Dedifferentiated amniotic fluid mesenchymal stem cell (primary cell): ENCODE measurements at regions not wholly inside any gene's neighbourhood (a gene's known extent, or its start where the extent isn't known, plus 50 kb on each side); places are given as distances from the start of the nearest gene placed in this dataset.

ENCODE experiments used
- DNase-seq: peaks from one replicate; pipeline ENCODE4 v3.0.0-alpha.2; 2016; ENCODE audit errors: extremely low spot score

DNA sequence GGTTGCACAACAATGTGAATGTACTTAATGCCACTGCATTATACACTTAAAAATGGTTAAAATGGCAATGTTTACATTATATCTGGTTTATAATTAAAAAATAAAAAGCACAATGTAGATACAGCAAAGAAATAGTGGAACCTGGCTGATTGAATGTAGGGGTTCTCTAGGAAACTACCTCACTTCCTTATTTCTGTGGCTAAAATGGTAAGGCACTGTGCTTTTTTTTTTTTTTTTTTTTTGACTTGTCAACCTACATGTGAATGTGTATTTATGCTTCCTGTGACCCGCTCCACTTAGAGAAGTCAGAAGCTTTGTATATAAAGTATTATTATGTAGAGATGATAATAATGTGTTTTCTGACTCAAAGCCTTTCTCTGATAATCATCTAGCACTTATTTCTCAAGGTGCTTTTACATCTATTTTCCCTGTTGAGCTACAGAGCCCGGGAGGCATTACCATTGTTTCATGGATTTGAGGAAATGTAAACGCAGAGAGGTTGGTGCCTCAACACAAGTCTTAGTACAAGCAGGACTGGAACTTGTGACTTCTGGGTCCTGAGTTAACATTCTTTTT, 55.0 kb downstream of the SOX4 start:
- DNase-seq, result no peak

GRCh38 chr6:21653323-21653722, 59.8 kb downstream of the SOX4 start:
- no peak for DNase-seq

DNA sequence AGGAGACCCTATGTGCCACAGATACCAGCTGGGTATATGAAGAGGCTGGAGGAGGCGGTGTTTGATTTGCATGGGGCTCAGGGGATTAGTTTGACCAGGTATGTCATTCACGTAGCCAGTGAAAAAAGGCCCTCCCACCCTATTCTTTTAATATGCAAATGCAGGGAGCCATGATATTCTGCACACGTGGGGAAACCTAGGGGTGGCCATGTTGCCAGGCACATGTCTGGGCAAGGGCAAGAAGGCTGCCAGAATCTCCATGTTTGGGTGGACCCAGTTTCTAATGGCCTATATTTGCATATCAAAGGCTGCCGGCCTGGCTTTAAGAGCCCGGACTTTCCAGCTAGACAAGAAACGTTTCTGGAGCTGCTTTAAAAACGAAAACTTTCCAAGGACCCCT, 60.4 kb downstream of the SOX4 start:
- no peak for DNase-seq

- DNase-seq, result no peak
Measured at GRCh38 chr6:21654361-21654760, 60.8 kb downstream of the SOX4 start.

DNA sequence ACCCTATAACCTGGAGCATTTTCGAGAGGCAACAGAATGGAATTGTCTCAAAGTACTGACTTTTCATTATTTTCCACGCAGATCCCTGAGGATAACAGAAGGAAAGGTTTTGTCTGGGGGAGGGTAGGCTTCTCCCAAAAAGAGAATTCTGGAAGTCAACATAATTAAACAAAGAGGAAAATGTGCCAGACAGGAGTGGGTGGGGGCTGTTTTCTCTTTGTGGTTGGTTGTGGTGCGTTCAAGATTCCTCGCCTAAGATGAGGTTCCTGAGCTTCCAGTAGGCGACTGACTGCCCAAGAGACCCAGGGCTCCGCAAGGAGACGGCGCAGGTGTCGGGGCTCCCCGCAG, 70.4 kb downstream of the SOX4 start:
- no peak for DNase-seq

DNA sequence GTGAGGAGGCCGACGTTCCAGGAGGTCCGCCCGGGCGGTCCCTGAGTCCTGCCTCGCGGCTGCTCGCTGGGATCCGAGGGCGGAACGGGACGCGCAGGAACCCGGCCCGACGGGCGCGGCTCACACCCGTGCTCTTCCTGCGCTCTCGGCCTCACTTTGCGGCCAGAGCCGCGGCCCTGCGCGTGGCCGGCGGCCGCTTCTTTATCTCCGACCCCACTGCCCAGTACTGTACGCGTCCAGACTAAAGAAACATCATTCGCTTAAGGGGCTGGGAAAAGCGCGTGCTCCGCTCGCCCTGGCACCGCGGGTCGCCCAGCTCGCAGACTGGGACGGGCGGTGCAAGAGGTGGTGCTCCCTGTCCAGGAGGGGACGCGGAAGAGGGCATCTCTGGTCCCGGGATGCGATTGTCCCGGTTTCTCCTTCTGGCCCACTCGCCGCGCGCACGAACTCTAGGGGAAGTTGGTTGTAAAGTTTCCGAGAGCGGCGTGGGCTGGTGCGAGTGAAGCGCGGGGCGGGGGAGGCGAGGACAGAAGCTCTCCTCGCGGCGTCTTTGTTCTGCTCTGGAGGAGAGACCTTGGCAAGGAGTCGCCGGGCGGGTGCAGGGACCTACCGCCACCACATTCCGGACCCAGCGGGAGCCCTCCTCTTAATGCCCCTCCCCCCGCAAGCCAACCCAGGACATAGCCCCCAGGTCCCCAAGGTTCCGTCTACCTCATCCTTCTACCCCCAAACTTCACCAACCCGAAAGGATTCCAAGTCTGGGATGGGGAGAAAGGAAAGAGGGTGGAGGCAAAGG, 71.0 kb downstream of the SOX4 start:
- no peak for DNase-seq

GRCh38 chr6:21665110-21665391, 71.5 kb downstream of the SOX4 start:
- no peak for DNase-seq

GRCh38 chr6:21665392-21666200, 72.0 kb downstream of the SOX4 start:
- DNase-seq, result no peak

DNA sequence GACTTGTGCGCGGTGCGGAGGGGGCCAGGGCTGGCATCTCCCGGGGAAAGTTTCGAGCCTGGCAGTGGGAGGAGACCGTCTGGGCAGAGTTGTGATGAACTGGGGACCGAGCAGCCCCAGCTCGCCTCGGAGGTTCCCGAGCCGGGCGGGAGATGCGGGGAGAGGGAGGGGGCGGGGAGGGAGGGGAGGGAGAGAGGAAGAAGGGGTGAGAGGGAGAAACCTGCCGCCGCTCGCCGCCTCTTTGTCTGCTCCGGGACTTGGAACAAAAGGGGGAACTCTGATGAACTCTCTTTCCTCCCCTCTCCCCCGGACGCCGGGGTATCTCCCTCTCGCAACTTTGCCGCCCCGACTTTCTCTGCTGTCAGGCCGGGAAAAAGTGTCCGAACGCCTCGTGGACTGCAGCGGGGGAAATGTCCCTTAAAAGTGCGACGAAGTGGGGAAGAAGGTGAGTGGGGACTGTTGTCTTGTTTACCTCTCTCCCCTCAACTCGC, 72.7 kb downstream of the SOX4 start:
- no peak for DNase-seq

GRCh38 chr6:21666853-21667681, 73.5 kb downstream of the SOX4 start:
- DNase-seq, result no peak

GRCh38 chr6:21668795-21669194, 75.2 kb downstream of the SOX4 start:
- DNase-seq, result no peak

DNA sequence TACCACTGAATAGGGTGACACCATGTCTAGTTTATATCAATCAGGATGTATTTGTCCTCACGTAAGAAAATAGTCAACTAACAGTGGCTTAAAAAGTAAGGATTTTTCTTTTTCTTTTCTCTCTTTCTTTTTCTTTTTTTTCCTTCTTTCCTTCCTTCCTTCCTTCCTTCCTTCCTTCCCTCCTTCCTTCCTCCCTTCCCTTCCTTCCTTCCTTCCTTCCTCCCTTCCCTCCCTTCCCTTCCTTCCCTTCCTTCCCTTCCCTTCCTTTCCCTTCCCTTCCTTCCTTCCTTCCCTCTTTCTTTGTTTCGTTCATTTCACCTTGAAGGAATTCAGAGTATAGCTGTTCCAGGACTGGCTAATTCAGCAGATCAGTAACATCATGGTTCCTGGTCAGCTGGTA, 83.2 kb downstream of the SOX4 start:
- DNase-seq, result no peak

- DNase-seq, result peak; percentile 37
Measured at GRCh38 chr6:21678990-21679389, 85.4 kb downstream of the SOX4 start.

DNA sequence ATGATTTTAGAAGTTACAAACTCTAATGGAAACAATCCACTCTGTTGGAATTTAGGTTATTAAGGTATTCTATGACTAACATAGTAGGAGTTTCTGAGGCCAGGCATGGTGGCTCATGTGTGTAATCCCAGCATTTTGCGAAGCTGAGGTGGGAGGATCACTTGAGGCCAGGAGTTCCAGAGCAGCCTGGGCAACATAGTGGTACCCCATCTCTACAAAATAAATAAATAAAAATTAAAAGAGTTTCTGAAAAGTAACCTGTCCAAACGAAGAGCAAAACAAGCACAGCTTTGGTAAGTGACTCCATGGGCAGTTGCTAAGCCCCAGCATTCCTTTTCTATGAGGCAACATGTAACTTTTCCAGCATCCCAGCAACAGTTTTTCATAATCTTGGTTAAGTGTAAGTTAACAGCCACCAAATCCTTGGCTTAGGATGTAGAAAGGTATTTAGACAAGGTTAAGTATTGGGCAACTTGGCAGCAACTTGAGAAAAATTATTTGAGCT, 86.3 kb downstream of the SOX4 start:
- peak; percentile 67 for DNase-seq

- DNase-seq, result no peak
Measured at GRCh38 chr6:21680611-21681010, 87.1 kb downstream of the SOX4 start.

GRCh38 chr6:21690489-21690888, 96.9 kb downstream of the SOX4 start:
- no peak for DNase-seq

DNA sequence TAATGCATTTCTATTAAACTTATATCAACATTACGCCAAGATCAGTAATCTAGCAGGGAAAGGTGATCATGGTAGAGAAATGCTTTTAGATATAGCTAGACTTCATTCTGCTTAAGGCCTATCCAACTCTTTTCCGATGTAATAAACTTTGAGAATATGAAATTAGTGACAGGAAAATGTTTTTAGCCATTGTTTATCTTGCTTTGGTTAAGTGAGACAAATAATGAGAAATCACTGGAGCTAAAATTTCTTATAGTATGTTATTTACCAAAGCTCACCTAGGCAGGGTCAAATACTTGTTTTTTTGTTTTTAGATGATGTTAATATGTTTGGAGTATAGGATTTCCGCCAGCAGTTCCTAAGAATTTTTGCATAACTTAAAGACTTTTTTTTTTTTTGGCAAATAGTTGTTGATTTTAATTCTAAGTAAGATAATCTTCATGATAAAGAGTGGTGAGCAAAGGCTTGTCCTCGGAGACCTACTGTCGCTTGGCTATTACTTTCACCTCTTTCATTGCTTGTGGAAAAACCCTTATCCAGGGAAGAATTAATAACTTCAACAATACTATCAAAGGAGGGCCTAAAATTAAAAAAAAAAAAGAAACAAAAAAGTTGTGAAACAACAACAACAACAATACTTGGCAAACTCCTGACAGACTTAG, 98.3 kb downstream of the SOX4 start:
- DNase-seq, result no peak

DNA sequence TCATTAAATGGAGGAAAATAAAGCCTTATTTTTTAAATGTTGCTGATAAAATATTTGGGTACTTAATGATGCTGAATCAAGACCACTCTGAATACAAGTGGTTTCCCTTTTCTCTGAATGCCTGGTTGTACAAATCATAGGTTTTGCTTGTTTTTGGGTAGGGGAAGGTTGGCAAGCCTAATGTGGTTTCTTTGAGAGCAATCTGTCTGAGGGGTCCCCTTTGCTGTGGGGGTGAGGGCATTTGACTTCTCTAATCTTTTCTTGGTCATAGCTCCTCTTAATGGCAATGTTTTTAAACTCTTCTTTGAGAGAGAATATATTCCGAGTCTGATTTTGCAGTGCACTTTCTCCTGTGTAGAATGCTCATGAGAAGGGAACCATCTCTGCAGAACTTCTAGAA, 99.2 kb downstream of the SOX4 start:
- DNase-seq, result no peak

DNA sequence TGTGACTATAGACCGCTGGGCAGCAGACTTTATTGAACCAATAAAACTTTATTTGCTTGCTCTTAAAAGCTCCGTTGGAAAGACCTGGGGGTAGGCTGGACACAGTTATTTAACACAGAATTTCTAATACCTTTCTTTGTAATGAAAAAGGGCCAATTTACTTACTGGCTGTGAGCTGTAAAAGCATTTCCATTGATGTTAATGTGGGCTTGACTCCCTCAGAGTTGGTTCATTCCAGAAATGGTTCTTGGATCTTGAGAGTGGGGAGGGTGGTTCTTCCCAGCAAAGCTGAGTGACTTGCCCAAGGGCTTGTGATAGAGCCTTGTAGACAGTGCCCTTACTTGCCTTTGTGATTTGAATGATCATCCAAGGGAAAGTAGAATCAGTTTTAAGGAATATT, 100.6 kb downstream of the SOX4 start:
- no peak for DNase-seq

- DNase-seq, result no peak
Measured at GRCh38 chr6:21707524-21708319, 114.2 kb downstream of the SOX4 start.

DNA sequence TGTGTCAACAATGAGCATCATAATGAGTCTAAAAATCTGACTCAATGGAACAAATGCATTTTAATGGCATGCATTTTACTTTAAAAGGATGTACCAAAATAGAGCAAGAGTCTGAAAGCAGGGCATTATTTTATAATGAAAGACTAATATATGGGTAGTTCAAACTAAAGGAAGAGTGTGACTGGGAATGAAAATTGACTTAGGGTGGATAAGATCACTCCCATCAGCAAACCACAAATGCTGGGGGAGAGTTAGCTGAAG, 114.7 kb downstream of the SOX4 start:
- DNase-seq, result no peak
